HepG2 (cell line): ENCODE measurements at regions not wholly inside any gene's neighbourhood (a gene's known extent, or its start where the extent isn't known, plus 50 kb on each side); places are given as distances from the start of the nearest gene placed in this dataset.

Source experiments
- ATAC-seq: fragments of 200-7000 bp; cut with Tn5 transposase; 3 replicates; pipeline ENCODE4 v1.9.1; 2020; ENCODE audit warnings: mild to moderate bottlenecking, moderate library complexity
- BruUV-seq: library from RNA; stranded (reverse); fragments of 400-500 nt; replicated peaks from 2 replicates; lab custom pipeline; 2021; lab: Mats Ljungman, UMichigan
- CTCF ChIA-PET: fragments of 300-600 bp; formaldehyde crosslinking; extraction: SDS; loops from one replicate; lab custom pipeline; 2021; ENCODE audit warnings: low total read pairs, inconsistent platforms, low intra/inter-chr PET ratio; lab: Yijun Ruan, JAX
- POLR2A ChIA-PET: fragments of 350-600 bp; sonication (Branson Sonifier 250); formaldehyde crosslinking; loops from one replicate; lab custom pipeline; 2020; ENCODE audit warnings: antibody characterized with exemption, inconsistent platforms; lab: Yijun Ruan, JAX
- DNase-seq: peaks from one replicate; pipeline ENCODE4 v3.0.0-alpha.2; 2015; ENCODE audit warnings: low spot score
- FAIRE-seq: peaks from 3 replicates; lab custom pipeline; 2011; peaks lifted over from hg19 to GRCh38; lab: Jason Lieb, UNC
- H2AFZ ChIP-seq: one replicate; pipeline ENCODE4 v1.6.1; 2011; ENCODE audit warnings: low read length, inconsistent platforms
- H3K27ac ChIP-seq: fragments of 300-600 bp; 3 replicates; pipeline ENCODE4 v1.8.0; 2011; ENCODE audit warnings: mixed run types, mild to moderate bottlenecking, mixed read lengths, low read length, inconsistent platforms; ENCODE audit not compliant: insufficient read depth; ENCODE audit errors: extremely low read length
- H3K27me3 ChIP-seq, 2 experiments: fragments of 200-600 bp in 1 of 2; 2 replicates in 1 of 2; 3 replicates in 1 of 2; pipeline versions ENCODE4 v1.6.0 to v1.8.0; 2011; ENCODE audit warnings: low read length in 2 of 2, mild to moderate bottlenecking in 2 of 2, moderate library complexity in 2 of 2, inconsistent platforms in 1 of 2; ENCODE audit not compliant: insufficient read depth in 2 of 2, control insufficient read depth in 1 of 2
- H3K36me3 ChIP-seq, 2 experiments: fragments of 200-600 bp in 1 of 2; replicated peaks in 1 of 2; 2 replicates in 1 of 2; 3 replicates in 1 of 2; pipeline versions ENCODE4 v1.5.1 to v1.8.0; 2011; ENCODE audit warnings: low read length in 2 of 2, inconsistent platforms in 1 of 2; ENCODE audit not compliant: insufficient read depth in 2 of 2, control insufficient read depth in 1 of 2
- H3K4me1 ChIP-seq: 2 replicates; pipeline ENCODE4 v1.5.1; 2012; ENCODE audit warnings: low read length, inconsistent platforms; ENCODE audit not compliant: insufficient read depth
- H3K4me2 ChIP-seq: 2 replicates; pipeline ENCODE4 v1.6.0; 2011; ENCODE audit warnings: low read depth, low read length, inconsistent platforms
- H3K4me3 ChIP-seq, 3 experiments: fragments of 200-600 bp in 1 of 3; sonication (generic), shearing (Covaris generic) in 1 of 3; replicated peaks in 1 of 3; 2 replicates each; pipeline ENCODE4 v1.5.1; 2011 to 2016; ENCODE audit warnings: low read length in 3 of 3, inconsistent platforms in 2 of 3, low read depth in 2 of 3, mild to moderate bottlenecking in 2 of 3, control low read depth in 1 of 3, mixed read lengths in 1 of 3; ENCODE audit not compliant: insufficient read depth in 1 of 3
- H3K79me2 ChIP-seq: one replicate; pipeline ENCODE4 v1.6.1; 2011; ENCODE audit warnings: low read length, inconsistent platforms; ENCODE audit not compliant: insufficient read depth
- H3K9ac ChIP-seq: 2 replicates; pipeline ENCODE4 v1.6.0; 2011; ENCODE audit warnings: mild to moderate bottlenecking, low read depth, low read length, inconsistent platforms; ENCODE audit not compliant: insufficient read depth
- H3K9me3 ChIP-seq: 2 replicates; pipeline ENCODE4 v1.5.1; 2012; ENCODE audit warnings: mild to moderate bottlenecking, low read length
- H4K20me1 ChIP-seq: 2 replicates; pipeline ENCODE4 v1.6.0; 2011; ENCODE audit warnings: inconsistent platforms, mild to moderate bottlenecking, low read length, moderate library complexity; ENCODE audit not compliant: insufficient read depth
- AKAP8 ChIP-seq: sonication (generic); formaldehyde crosslinking; IDR thresholded peaks from 2 replicates; pipeline ENCODE4 v1.5.1; 2020; ENCODE audit warnings: mild to moderate bottlenecking, missing genetic modification reagents
- ATF2 ChIP-seq: sonication (generic); formaldehyde crosslinking; IDR thresholded peaks from 2 replicates; pipeline ENCODE4 v1.4.0; 2020; ENCODE audit warnings: missing genetic modification reagents
- CBFB ChIP-seq: sonication (generic); formaldehyde crosslinking; IDR thresholded peaks from 2 replicates; pipeline ENCODE4 v1.4.0; 2020; ENCODE audit warnings: missing genetic modification reagents
- CBX5 ChIP-seq: sonication (generic); formaldehyde crosslinking; IDR thresholded peaks from 2 replicates; pipeline ENCODE4 v1.4.0; 2020; ENCODE audit warnings: missing genetic modification reagents, borderline replicate concordance
- CHCHD3 ChIP-seq: sonication (generic); formaldehyde crosslinking; IDR thresholded peaks from 2 replicates; pipeline ENCODE4 v1.8.0; 2022; ENCODE audit warnings: mild to moderate bottlenecking, missing genetic modification reagents, moderate library complexity
- NCOA5 ChIP-seq: sonication (generic); formaldehyde crosslinking; IDR thresholded peaks from 2 replicates; pipeline ENCODE4 v1.4.0; 2020; ENCODE audit warnings: missing genetic modification reagents
- NFYC ChIP-seq: IDR thresholded peaks from 2 replicates; pipeline ENCODE4 v1.6.1; 2016; ENCODE audit warnings: missing genetic modification reagents, missing compliant biosample characterization
- PAX8 ChIP-seq: sonication (generic); formaldehyde crosslinking; IDR thresholded peaks from 2 replicates; pipeline ENCODE4 v1.8.0; 2022; ENCODE audit warnings: mild to moderate bottlenecking, missing genetic modification reagents, borderline replicate concordance
- PHF21A ChIP-seq: sonication (generic); formaldehyde crosslinking; IDR thresholded peaks from 2 replicates; pipeline ENCODE4 v1.5.0; 2020; ENCODE audit warnings: mild to moderate bottlenecking, missing genetic modification reagents
- PITX1 ChIP-seq: sonication (generic); formaldehyde crosslinking; IDR thresholded peaks from 2 replicates; pipeline ENCODE4 v1.5.1; 2020; ENCODE audit warnings: mild to moderate bottlenecking, missing genetic modification reagents
- RAD21 ChIP-seq: fragments of 450-650 bp; formaldehyde crosslinking; IDR thresholded peaks from 2 replicates; pipeline ENCODE4 v1.5.0; 2020; ENCODE audit warnings: mild to moderate bottlenecking
- ZNF550 ChIP-seq: sonication (generic); formaldehyde crosslinking; IDR thresholded peaks from 2 replicates; pipeline ENCODE4 v1.4.0; 2020; ENCODE audit warnings: mild to moderate bottlenecking, missing genetic modification reagents, borderline replicate concordance
- ZNF562 ChIP-seq: sonication (generic); formaldehyde crosslinking; IDR thresholded peaks from 2 replicates; pipeline ENCODE4 v1.8.0; 2022; ENCODE audit warnings: missing genetic modification reagents, borderline replicate concordance
- ZNF563 ChIP-seq: sonication (generic); formaldehyde crosslinking; IDR thresholded peaks from 2 replicates; pipeline ENCODE4 v1.8.0; 2022; ENCODE audit warnings: mild to moderate bottlenecking, moderate library complexity, missing genetic modification reagents
- ZNF772 ChIP-seq: sonication (generic); formaldehyde crosslinking; IDR thresholded peaks from 2 replicates; pipeline ENCODE4 v1.5.0; 2020; ENCODE audit warnings: mild to moderate bottlenecking, missing genetic modification reagents
- WGBS: methylation state at CpG from one replicate; pipeline ENCODE4 v1.1.6; 2017; ENCODE audit warnings: low lambda C conversion rate; 5-methylcytosine and 5-hydroxymethylcytosine counted together
- in situ Hi-C: cut with HindIII; loops from 2 replicates; pipeline ENCODE4 v1.10.0; 2017; ENCODE audit warnings: low pct_unique_long_range_greater_than_20kb; ENCODE audit not compliant: extremely low pct_ligation_motif_present
- intact Hi-C: fragments of 100-400 bp; cut with micrococcal nuclease; formaldehyde crosslinking; loops from one replicate; pipeline ENCODE4 v1.10.0; 2022; ENCODE audit not compliant: unreplicated experiment

- in situ Hi-C loops, result no loop called here
- Histone ChIP-seq H2AFZ (no peak overlapping the region), H3K27me3 (peaks cover 0 to 10% of the 10 kb centered on the region in 2 experiments; a peak in 2 of 5 replicates), H4K20me1 (no peaks in the 10 kb centered on the region), H3K9me3 (no peaks in the 10 kb centered on the region)
- CTCF ChIA-PET, result no interaction called here
- FAIRE-seq, result no peak
- no peak for TF ChIP-seq RAD21 (CRISPR knock-in tag)
- no peak for TF ChIP-seq ZNF772 (CRISPR knock-in tag)
- no peak for TF ChIP-seq CBFB (CRISPR knock-in tag)
- TF ChIP-seq ZNF562, result no peak
- TF ChIP-seq CBX5 (CRISPR knock-in tag), result no peak
- TF ChIP-seq CHCHD3 (CRISPR knock-in tag), result no peak
- TF ChIP-seq ZNF563 (CRISPR knock-in tag), result no peak
- no peak for TF ChIP-seq NFYC
- TF ChIP-seq ATF2 (CRISPR knock-in tag), result no peak
- no peak for TF ChIP-seq AKAP8
- TF ChIP-seq ZNF550 (CRISPR knock-in tag), result no peak
- no peak for TF ChIP-seq PITX1 (CRISPR knock-in tag)
- no peak for TF ChIP-seq PAX8 (CRISPR knock-in tag)
- TF ChIP-seq PHF21A (CRISPR knock-in tag), result no peak
- no peak for TF ChIP-seq NCOA5 (CRISPR knock-in tag)
- TF ChIP-seq, all 625 proteins: peak for 0
- WGBS, result 6% methylated on average over 4 of the region's 5 CpGs
- H3K4me1 ChIP-seq, result no peaks in the 10 kb centered on the region
- intact Hi-C loops, result no loop called here
- POLR2A ChIA-PET, result no interaction called here
- DNase-seq (no peak), ATAC-seq (no peak)
- BruUV-seq, result no TSS peak
- no peak overlapping the region for H3K9ac ChIP-seq
- no peaks in the 10 kb centered on the region for H3K79me2 ChIP-seq
- H3K4me3 ChIP-seq, result no peak overlapping the region
- no peak overlapping the region for H3K27ac ChIP-seq
- no peak overlapping the region for H3K4me2 ChIP-seq
- H3K36me3 ChIP-seq, result no peaks in the 10 kb centered on the region
Observed at GRCh38 chr1:17970757-17971156, 136.8 kb upstream of the IGSF21 start.
